ENCODE measurements at regions not wholly inside any gene's neighbourhood (a gene's known extent, or its start where the extent isn't known, plus 50 kb on each side); places are given as distances from the start of the nearest gene placed in this dataset.
"Not testable (repeated sequence)": the region's sequence is repeated elsewhere in the genome, so short reads cannot be mapped to it uniquely, and the experiment has no call there.

GRCh38 chr2:56587456-56587855, 403.7 kb downstream of the CCDC85A start:
- TF ChIP-seq POLR2AphosphoS5 (IDR thresholded peaks at IDR 0.05), result no peak
- TF ChIP-seq EP300 (IDR thresholded peaks at IDR 0.05), result no peak
- TF ChIP-seq CTCF (IDR thresholded peaks at IDR 0.05), result no peak
- TF ChIP-seq POLR2A (IDR thresholded peaks at IDR 0.05), result no peak
- intact Hi-C loops (cut with DNase I), result no loop called here
- no peak for DNase-seq
- 78 to 84% methylated on average over 1 of the region's 1 CpG for WGBS, 2 donors
- H3K4me1 ChIP-seq, result no peaks in the 10 kb centered on the region
- H3K36me3 ChIP-seq, result no peaks in the 10 kb centered on the region
- no peak overlapping the region for H3K4me3 ChIP-seq
- no peak overlapping the region for H3K27ac ChIP-seq
- no peaks in the 10 kb centered on the region for H3K27me3 ChIP-seq
- no peaks in the 10 kb centered on the region for H3K9me3 ChIP-seq

GRCh38 chr2:56589194-56589593, 405.4 kb downstream of the CCDC85A start:
- H3K27me3 ChIP-seq, result no peaks in the 10 kb centered on the region
- intact Hi-C loops (cut with DNase I), result no loop called here
- WGBS, 2 donors, result 69 to 80% methylated on average over 1 of the region's 1 CpG
- TF ChIP-seq POLR2AphosphoS5 (IDR thresholded peaks at IDR 0.05) (no peak), CTCF (IDR thresholded peaks at IDR 0.05) (no peak), POLR2A (IDR thresholded peaks at IDR 0.05) (no peak), EP300 (IDR thresholded peaks at IDR 0.05) (no peak)
- H3K4me1 ChIP-seq, result no peaks in the 10 kb centered on the region
- no peak overlapping the region for H3K4me3 ChIP-seq
- H3K9me3 ChIP-seq, result no peaks in the 10 kb centered on the region
- DNase-seq, result no peak
- H3K27ac ChIP-seq, result no peak overlapping the region
- no peaks in the 10 kb centered on the region for H3K36me3 ChIP-seq

- no peak for DNase-seq
- intact Hi-C loops (cut with DNase I), result no loop called here
- H3K4me1 ChIP-seq, result no peaks in the 10 kb centered on the region
Observed at GRCh38 chr2:56589835-56590234, 406.0 kb downstream of the CCDC85A start.

GRCh38 chr2:56590611-56591010, 406.8 kb downstream of the CCDC85A start:
- TF ChIP-seq POLR2A (IDR thresholded peaks at IDR 0.05) (no peak), POLR2AphosphoS5 (IDR thresholded peaks at IDR 0.05) (no peak), EP300 (IDR thresholded peaks at IDR 0.05) (no peak), CTCF (IDR thresholded peaks at IDR 0.05) (no peak)
- Histone ChIP-seq H3K36me3 (no peaks in the 10 kb centered on the region), H3K4me3 (no peak overlapping the region), H3K4me1 (no peaks in the 10 kb centered on the region), H3K9me3 (no peaks in the 10 kb centered on the region), H3K27me3 (no peaks in the 10 kb centered on the region), H3K27ac (no peak overlapping the region)
- DNase-seq, result no peak
- WGBS, 2 donors, result 71 to 82% methylated on average over 3 of the region's 3 CpGs
- intact Hi-C loops (cut with DNase I), result no loop called here

More at GRCh38 chr2:56589835-56590234, 406.0 kb downstream of the CCDC85A start:
- no peaks in the 10 kb centered on the region for H3K36me3 ChIP-seq
- TF ChIP-seq CTCF (IDR thresholded peaks at IDR 0.05) (no peak), POLR2A (IDR thresholded peaks at IDR 0.05) (no peak), POLR2AphosphoS5 (IDR thresholded peaks at IDR 0.05) (no peak), EP300 (IDR thresholded peaks at IDR 0.05) (no peak)
- no peak overlapping the region for H3K4me3 ChIP-seq
- no peak overlapping the region for H3K27ac ChIP-seq
- H3K27me3 ChIP-seq, result no peaks in the 10 kb centered on the region
- H3K9me3 ChIP-seq, result no peaks in the 10 kb centered on the region

GRCh38 chr2:56606086-56606485, 422.3 kb downstream of the CCDC85A start:
- H3K4me3 ChIP-seq; H3K27ac ChIP-seq; H3K9me3 ChIP-seq; H3K27me3 ChIP-seq; DNase-seq; intact Hi-C loops (cut with DNase I); H3K36me3 ChIP-seq; H3K4me1 ChIP-seq: not testable (repeated sequence)
- 84 to 86% methylated on average over 9 of the region's 9 CpGs for WGBS, 2 donors
